OCI-LY7 (cell line): ENCODE measurements at regions not wholly inside any gene's neighbourhood (a gene's known extent, or its start where the extent isn't known, plus 50 kb on each side); places are given as distances from the start of the nearest gene placed in this dataset.

Experiments
- BruUV-seq: library from RNA; stranded (reverse); fragments of 400-500 nt; replicated peaks from 2 replicates; lab custom pipeline; 2021; lab: Mats Ljungman, UMichigan
- CTCF ChIA-PET: fragments of 300-600 bp; sonication (Branson Sonifier 250); formaldehyde crosslinking; loops from one replicate; lab custom pipeline; 2022; ENCODE audit warnings: antibody characterized with exemption; ENCODE audit not compliant: unreplicated experiment; lab: Charles Lee
- POLR2A ChIA-PET: fragments of 300-600 bp; sonication (Branson Sonifier 250); formaldehyde crosslinking; loops from one replicate; lab custom pipeline; 2022; ENCODE audit warnings: antibody characterized with exemption; lab: Charles Lee
- DNase-seq: peaks from one replicate; pipeline ENCODE4 v3.0.0-alpha.2; 2015; ENCODE audit warnings: low spot score
- H2AFZ ChIP-seq: fragments of 200-600 bp; sonication (generic), shearing (Covaris generic); 2 replicates; pipeline ENCODE4 v1.6.1; 2014; ENCODE audit warnings: mild to moderate bottlenecking, antibody characterized with exemption, low read length, moderate library complexity
- H3K27ac ChIP-seq: fragments of 200-600 bp; sonication (generic); 2 replicates; pipeline ENCODE4 v1.5.1; 2014; ENCODE audit warnings: mixed run types, low read depth, mild to moderate bottlenecking, moderate library complexity, low read length, inconsistent platforms; ENCODE audit not compliant: poor library complexity, severe bottlenecking
- H3K36me3 ChIP-seq: fragments of 200-600 bp; sonication (generic); 2 replicates; pipeline ENCODE4 v1.6.1; 2014; ENCODE audit warnings: mild to moderate bottlenecking, antibody characterized with exemption, low read length, moderate library complexity, mixed read lengths; ENCODE audit not compliant: insufficient read depth
- H3K4me1 ChIP-seq: fragments of 200-600 bp; sonication (generic); 2 replicates; pipeline ENCODE4 v1.5.1; 2014; ENCODE audit warnings: mild to moderate bottlenecking, low read length; ENCODE audit not compliant: insufficient read depth, poor library complexity, severe bottlenecking
- H3K4me2 ChIP-seq: fragments of 200-600 bp; sonication (generic); 2 replicates; pipeline ENCODE4 v1.6.1; 2014; ENCODE audit warnings: mild to moderate bottlenecking, low read length
- H3K4me3 ChIP-seq: fragments of 200-600 bp; sonication (generic); 2 replicates; pipeline ENCODE4 v1.5.1; 2014; ENCODE audit warnings: mild to moderate bottlenecking, low read depth, low read length; ENCODE audit not compliant: poor library complexity, severe bottlenecking
- H3K79me2 ChIP-seq: fragments of 200-600 bp; sonication (generic); 2 replicates; pipeline ENCODE4 v1.6.1; 2016; ENCODE audit warnings: low read depth, mild to moderate bottlenecking, low read length, moderate library complexity, mixed read lengths; ENCODE audit not compliant: insufficient read depth
- H3K9me2 ChIP-seq: fragments of 200-600 bp; sonication (generic); 2 replicates; pipeline ENCODE4 v1.6.1; 2016; ENCODE audit warnings: mild to moderate bottlenecking, low read length, mixed read lengths; ENCODE audit not compliant: insufficient read depth
- H3K9me3 ChIP-seq: fragments of 200-600 bp; sonication (generic); 2 replicates; pipeline ENCODE4 v1.6.1; 2014; ENCODE audit warnings: mild to moderate bottlenecking, mixed run types, low read length, mixed read lengths
- H4K20me1 ChIP-seq: fragments of 200-600 bp; sonication (generic); 2 replicates; pipeline ENCODE4 v1.6.1; 2014; ENCODE audit warnings: mild to moderate bottlenecking, antibody characterized with exemption, low read length, moderate library complexity, mixed read lengths; ENCODE audit not compliant: insufficient read depth
- EZH2phosphoT487 ChIP-seq: fragments of 200-600 bp; sonication (generic); IDR thresholded peaks from 2 replicates; pipeline ENCODE4 v1.6.1; 2018; ENCODE audit warnings: low read depth, borderline replicate concordance, mild to moderate bottlenecking, mixed run types, antibody characterized with exemption, low read length, moderate library complexity, mixed read lengths
- intact Hi-C: fragments of 100-400 bp; cut with micrococcal nuclease; formaldehyde crosslinking; loops from one replicate; pipeline ENCODE4 v1.10.0; 2022; ENCODE audit not compliant: unreplicated experiment
- TF ChIP-seq, protein P1 (sequence below): fragments of 200-600 bp; sonication (generic); conservative IDR thresholded peaks from 2 replicates; pipeline ENCODE4 v1.5.1; 2014; ENCODE audit warnings: mild to moderate bottlenecking, antibody characterized with exemption, low read length, moderate library complexity, mixed read lengths

DNA sequence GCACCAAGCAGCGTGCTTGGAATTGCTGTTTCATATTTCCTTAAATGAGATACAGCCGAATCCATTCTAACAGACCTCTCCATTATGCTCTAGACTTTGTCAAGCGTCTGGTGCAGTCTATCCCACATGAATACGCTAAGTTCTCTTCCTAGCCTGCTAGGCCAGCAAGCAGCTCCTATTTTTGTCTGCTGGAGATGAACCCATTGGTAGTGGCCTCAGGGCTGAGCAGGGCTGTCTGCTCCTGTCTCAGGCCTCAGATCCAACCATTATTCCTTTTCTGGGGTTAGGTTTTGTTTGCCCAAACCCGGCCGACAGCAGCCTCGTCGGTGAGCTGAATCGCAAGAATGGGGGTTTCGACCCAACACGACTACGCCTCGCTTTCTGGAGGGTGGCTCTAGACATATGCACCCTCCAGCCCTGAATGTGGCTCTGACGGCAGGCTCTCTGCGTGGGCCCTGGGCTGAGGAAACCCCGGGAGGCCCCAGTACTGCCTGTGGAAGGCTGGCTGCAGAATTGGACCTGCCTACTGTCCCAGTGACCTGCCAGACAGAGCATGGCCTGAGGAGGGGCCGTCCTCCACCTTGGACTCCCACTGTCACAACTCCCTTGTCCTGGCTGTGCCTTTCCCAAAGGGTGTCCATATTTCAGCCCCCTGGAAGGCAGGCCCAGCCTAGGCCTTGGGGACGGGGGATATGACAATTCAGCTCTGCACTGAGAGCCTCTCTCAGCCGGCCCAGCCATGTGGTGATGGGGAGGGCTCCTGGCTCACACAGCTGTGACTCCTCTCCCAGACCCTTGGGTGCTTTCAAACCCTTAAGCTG is 267.9 kb upstream of the TCERG1L start:
- BruUV-seq: no TSS peak
- DNase-seq: no peak
- no peak overlapping the region for H3K4me3 ChIP-seq
- no peaks in the 10 kb centered on the region for H3K9me2 ChIP-seq
- no peaks in the 10 kb centered on the region for H3K79me2 ChIP-seq
- no peak for TF ChIP-seq EZH2phosphoT487
- TF ChIP-seq, protein P1, sequence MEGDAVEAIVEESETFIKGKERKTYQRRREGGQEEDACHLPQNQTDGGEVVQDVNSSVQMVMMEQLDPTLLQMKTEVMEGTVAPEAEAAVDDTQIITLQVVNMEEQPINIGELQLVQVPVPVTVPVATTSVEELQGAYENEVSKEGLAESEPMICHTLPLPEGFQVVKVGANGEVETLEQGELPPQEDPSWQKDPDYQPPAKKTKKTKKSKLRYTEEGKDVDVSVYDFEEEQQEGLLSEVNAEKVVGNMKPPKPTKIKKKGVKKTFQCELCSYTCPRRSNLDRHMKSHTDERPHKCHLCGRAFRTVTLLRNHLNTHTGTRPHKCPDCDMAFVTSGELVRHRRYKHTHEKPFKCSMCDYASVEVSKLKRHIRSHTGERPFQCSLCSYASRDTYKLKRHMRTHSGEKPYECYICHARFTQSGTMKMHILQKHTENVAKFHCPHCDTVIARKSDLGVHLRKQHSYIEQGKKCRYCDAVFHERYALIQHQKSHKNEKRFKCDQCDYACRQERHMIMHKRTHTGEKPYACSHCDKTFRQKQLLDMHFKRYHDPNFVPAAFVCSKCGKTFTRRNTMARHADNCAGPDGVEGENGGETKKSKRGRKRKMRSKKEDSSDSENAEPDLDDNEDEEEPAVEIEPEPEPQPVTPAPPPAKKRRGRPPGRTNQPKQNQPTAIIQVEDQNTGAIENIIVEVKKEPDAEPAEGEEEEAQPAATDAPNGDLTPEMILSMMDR: no peak
- H3K4me2 ChIP-seq: no peak overlapping the region
- H2AFZ ChIP-seq: no peak overlapping the region
- H3K27ac ChIP-seq: no peak overlapping the region
- intact Hi-C loops: no loop called here
- H3K9me3 ChIP-seq: no peaks in the 10 kb centered on the region
- ChIA-PET CTCF (no interaction called here), POLR2A (no interaction called here)
- no peaks in the 10 kb centered on the region for H3K4me1 ChIP-seq
- no peaks in the 10 kb centered on the region for H3K36me3 ChIP-seq
- no peaks in the 10 kb centered on the region for H4K20me1 ChIP-seq

DNA sequence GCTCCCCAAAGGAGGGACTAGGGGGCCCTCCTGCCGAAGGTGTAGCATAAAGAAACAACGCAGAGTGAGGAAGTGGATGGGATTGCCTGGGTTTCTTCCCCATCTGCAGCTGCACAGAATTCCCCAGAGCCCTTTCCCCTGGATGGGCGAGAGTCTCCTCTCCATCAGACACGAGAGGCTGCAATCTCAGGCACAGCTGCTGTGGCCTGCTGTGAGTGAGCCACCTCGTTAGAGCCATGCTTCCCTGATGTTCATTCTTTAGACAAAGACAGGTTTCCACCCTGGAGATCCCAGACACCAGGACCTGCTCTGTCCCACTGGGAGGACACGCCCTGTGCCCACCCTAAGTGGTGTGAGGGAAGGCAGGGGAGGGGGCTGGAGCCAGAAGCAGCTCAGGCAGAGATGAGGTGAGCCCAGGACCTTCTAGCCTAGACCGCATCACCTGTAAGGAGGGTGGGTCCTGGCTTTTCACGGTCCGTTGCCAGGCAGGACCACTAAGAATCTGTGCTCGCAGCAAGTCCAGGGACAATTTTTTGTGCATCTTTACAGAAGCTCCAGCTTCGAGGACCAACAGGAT is 268.6 kb upstream of the TCERG1L start:
- CTCF ChIA-PET: no interaction called here
- intact Hi-C loops: no loop called here

More for the DNA sequence above, 268.6 kb upstream of the TCERG1L start:
- no peaks in the 10 kb centered on the region for H3K9me3 ChIP-seq
- BruUV-seq: no TSS peak
- H3K27ac ChIP-seq: no peak overlapping the region
- no peak overlapping the region for H3K4me2 ChIP-seq
- DNase-seq: no peak
- TF ChIP-seq, protein P1: no peak
- TF ChIP-seq EZH2phosphoT487: no peak
- no peaks in the 10 kb centered on the region for H3K36me3 ChIP-seq
- no peaks in the 10 kb centered on the region for H3K9me2 ChIP-seq
- H2AFZ ChIP-seq: no peak overlapping the region
- H3K4me3 ChIP-seq: no peak overlapping the region
- POLR2A ChIA-PET: interaction anchor here (0.5 kb wide), 1 partner anchor 1299 kb away, joined by 3 read pairs; no protein-coding TSS in a partner anchor
- no peaks in the 10 kb centered on the region for H4K20me1 ChIP-seq
- no peaks in the 10 kb centered on the region for H3K4me1 ChIP-seq
- no peaks in the 10 kb centered on the region for H3K79me2 ChIP-seq
